ENCODE measurements at regions not wholly inside any gene's neighbourhood (a gene's known extent, or its start where the extent isn't known, plus 50 kb on each side); places are given as distances from the start of the nearest gene placed in this dataset.

- DNase-seq: no peak
Observed at GRCh38 chr14:34122081-34122480, 171.2 kb upstream of the EGLN3 start.

GRCh38 chr14:34120185-34120977, 169.5 kb upstream of the EGLN3 start:
- no peak for DNase-seq

GRCh38 chr14:34119107-34119858, 168.4 kb upstream of the EGLN3 start:
- no peak for DNase-seq

GRCh38 chr14:34113991-34114390, 163.1 kb upstream of the EGLN3 start:
- no peak for DNase-seq

GRCh38 chr14:34113005-34113511, 162.2 kb upstream of the EGLN3 start:
- no peak for DNase-seq

GRCh38 chr14:34111953-34112352, 161.1 kb upstream of the EGLN3 start:
- no peak for DNase-seq

GRCh38 chr14:34111505-34111904, 160.6 kb upstream of the EGLN3 start:
- DNase-seq: no peak

GRCh38 chr14:34110531-34110930, 159.7 kb upstream of the EGLN3 start:
- DNase-seq: no peak

GRCh38 chr14:34107441-34107840, 156.6 kb upstream of the EGLN3 start:
- no peak for DNase-seq

GRCh38 chr14:34106310-34106709, 155.4 kb upstream of the EGLN3 start:
- DNase-seq: no peak

GRCh38 chr14:34104489-34105397, 153.9 kb upstream of the EGLN3 start:
- DNase-seq: no peak

GRCh38 chr14:34103176-34103575, 152.3 kb upstream of the EGLN3 start:
- no peak for DNase-seq

- no peak for DNase-seq
Observed at GRCh38 chr14:34099635-34100034, 148.8 kb upstream of the EGLN3 start.

GRCh38 chr14:34098985-34099349, 148.1 kb upstream of the EGLN3 start:
- DNase-seq: no peak

- DNase-seq: peak in 1 of 6 experiments; percentile 7
Observed at GRCh38 chr14:34098045-34098984, 147.4 kb upstream of the EGLN3 start.

GRCh38 chr14:34097644-34098043, 146.8 kb upstream of the EGLN3 start:
- no peak for DNase-seq

GRCh38 chr14:34094384-34094783, 143.5 kb upstream of the EGLN3 start:
- DNase-seq: no peak

GRCh38 chr14:34093883-34094282, 143.0 kb upstream of the EGLN3 start:
- DNase-seq: no peak

GRCh38 chr14:34090451-34090850, 139.6 kb upstream of the EGLN3 start:
- DNase-seq: no peak

- no peak for DNase-seq
Observed at GRCh38 chr14:34088914-34089313, 138.0 kb upstream of the EGLN3 start.

- DNase-seq: no peak
Observed at GRCh38 chr14:34087571-34087970, 136.7 kb upstream of the EGLN3 start.

GRCh38 chr14:34086223-34086757, 135.4 kb upstream of the EGLN3 start:
- DNase-seq: no peak

All from stimulated activated naive CD4-positive, alpha-beta T cell (primary cell).